Skeletal muscle satellite cell (primary cell): ENCODE measurements at regions not wholly inside any gene's neighbourhood (a gene's known extent, or its start where the extent isn't known, plus 50 kb on each side); places are given as distances from the start of the nearest gene placed in this dataset.

Experiments used
- H3K27me3 ChIP-seq: 2 replicates; pipeline ENCODE4 v1.7.0; 2013; ENCODE audit warnings: low read length; ENCODE audit not compliant: control insufficient read depth, insufficient read depth
- H3K36me3 ChIP-seq: 2 replicates; pipeline ENCODE4 v1.7.0; 2013; ENCODE audit warnings: mild to moderate bottlenecking, control low read depth, low read length; ENCODE audit not compliant: insufficient read depth
- H3K4me1 ChIP-seq: 2 replicates; pipeline ENCODE4 v1.7.0; 2013; ENCODE audit warnings: low read length; ENCODE audit not compliant: control insufficient read depth, insufficient read depth
- H3K4me2 ChIP-seq: 2 replicates; pipeline ENCODE4 v1.7.0; 2013; ENCODE audit warnings: mild to moderate bottlenecking, low read length
- H3K4me3 ChIP-seq: 2 replicates; pipeline ENCODE4 v1.7.0; 2013; ENCODE audit warnings: low read length
- H3K9ac ChIP-seq: 2 replicates; pipeline ENCODE4 v1.7.0; 2013; ENCODE audit warnings: mild to moderate bottlenecking, low read depth, low read length, moderate library complexity
- H3K9me3 ChIP-seq: replicated peaks from 2 replicates; pipeline ENCODE4 v1.7.0; 2013; ENCODE audit warnings: mild to moderate bottlenecking, control low read depth, low read length

DNA sequence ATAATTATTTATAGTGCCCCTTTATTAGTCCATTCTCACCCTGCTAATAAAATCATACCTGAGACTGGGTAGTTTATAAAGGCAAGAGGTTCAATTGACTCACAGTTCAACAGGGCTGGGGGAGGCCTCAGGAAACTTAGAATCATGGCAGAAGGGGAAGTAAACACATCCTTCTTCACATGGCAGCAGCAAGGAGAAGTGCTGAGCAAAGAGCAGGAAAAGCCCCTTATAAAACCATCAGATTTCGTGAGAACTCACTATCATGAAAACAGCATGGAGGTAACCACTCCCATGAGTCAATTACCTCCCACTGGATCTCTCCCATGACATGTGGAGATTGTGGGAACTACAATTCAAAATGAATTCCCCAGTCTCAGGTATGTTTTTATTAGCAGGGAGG, 89.9 kb upstream of the STARD13 start:
- H3K4me1 ChIP-seq, result no peaks in the 10 kb centered on the region
- H3K27me3 ChIP-seq, result no peaks in the 10 kb centered on the region
- H3K4me2 ChIP-seq, result no peak overlapping the region
- no peak overlapping the region for H3K4me3 ChIP-seq
- no peak overlapping the region for H3K9ac ChIP-seq
- no peaks in the 10 kb centered on the region for H3K36me3 ChIP-seq
- H3K9me3 ChIP-seq, result no peaks in the 10 kb centered on the region

- Histone ChIP-seq H3K4me1 (no peaks in the 10 kb centered on the region), H3K9ac (no peak overlapping the region), H3K4me3 (no peak overlapping the region), H3K9me3 (no peaks in the 10 kb centered on the region), H3K4me2 (no peak overlapping the region), H3K36me3 (no peaks in the 10 kb centered on the region), H3K27me3 (no peaks in the 10 kb centered on the region)
Measured at GRCh38 chr13:33376212-33376611, 90.7 kb upstream of the STARD13 start.

DNA sequence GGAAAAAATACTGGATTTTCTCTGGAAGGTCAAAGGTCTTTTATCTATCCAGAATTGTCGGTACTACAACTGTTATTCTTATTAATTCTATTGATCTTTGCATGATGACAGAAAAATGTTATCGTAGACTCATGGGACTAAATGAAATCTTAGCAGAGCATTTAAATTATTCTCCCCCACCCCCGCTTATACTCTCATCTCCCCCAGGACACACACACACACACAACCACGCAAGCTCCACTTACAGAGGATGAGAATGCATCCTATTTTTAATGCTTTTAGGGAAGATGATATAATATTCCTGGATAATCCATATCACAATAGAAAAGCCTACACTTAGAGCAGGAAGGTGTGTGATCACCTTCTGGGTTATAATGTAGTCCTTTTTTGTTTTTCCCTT, 91.9 kb upstream of the STARD13 start:
- no peaks in the 10 kb centered on the region for H3K27me3 ChIP-seq
- no peaks in the 10 kb centered on the region for H3K9me3 ChIP-seq
- H3K4me1 ChIP-seq, result no peaks in the 10 kb centered on the region
- H3K4me2 ChIP-seq, result no peak overlapping the region
- H3K9ac ChIP-seq, result no peak overlapping the region
- no peaks in the 10 kb centered on the region for H3K36me3 ChIP-seq
- no peak overlapping the region for H3K4me3 ChIP-seq

DNA sequence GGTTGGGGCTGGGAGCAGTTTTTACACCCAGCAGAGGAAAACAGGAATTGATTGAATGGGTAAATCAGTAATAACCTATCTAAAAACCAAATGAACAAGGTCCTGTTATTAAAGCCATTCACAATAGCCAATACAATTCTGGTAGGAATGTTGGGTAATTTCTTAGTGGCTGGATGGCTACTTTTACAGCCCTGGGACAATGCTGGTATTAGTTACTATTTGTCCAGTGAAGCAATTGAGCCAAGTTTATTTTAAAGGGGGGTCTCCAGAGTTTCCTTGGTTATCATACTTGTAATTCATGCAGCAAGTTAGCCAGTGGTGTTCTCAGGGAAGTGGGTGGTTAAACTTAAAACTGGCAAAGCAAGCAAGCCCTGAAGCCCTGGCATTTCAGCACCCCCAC, 92.3 kb upstream of the STARD13 start:
- H3K4me1 ChIP-seq, result no peaks in the 10 kb centered on the region
- no peak overlapping the region for H3K4me3 ChIP-seq
- H3K9ac ChIP-seq, result no peak overlapping the region
- H3K36me3 ChIP-seq, result no peaks in the 10 kb centered on the region
- no peaks in the 10 kb centered on the region for H3K27me3 ChIP-seq
- H3K4me2 ChIP-seq, result no peak overlapping the region
- H3K9me3 ChIP-seq, result no peaks in the 10 kb centered on the region

DNA sequence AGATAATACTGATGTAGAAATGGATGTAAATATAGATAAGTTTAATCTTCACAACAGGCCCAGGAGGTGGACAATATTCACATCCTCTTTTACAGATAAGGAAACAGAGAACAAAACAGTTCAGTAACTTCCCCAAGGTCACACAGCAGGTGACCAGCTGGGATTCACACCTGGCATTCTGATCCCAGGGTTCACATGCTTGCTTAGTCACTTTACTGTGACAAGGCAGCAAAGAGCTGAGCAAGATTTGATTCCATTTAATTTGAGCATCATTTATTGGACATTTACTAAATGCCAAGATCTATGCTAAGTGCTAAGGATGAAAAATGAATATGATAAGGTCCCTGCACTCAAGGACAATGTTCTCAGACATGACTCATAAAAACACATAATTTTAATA, 94.1 kb upstream of the STARD13 start:
- no peaks in the 10 kb centered on the region for H3K36me3 ChIP-seq
- H3K27me3 ChIP-seq, result no peaks in the 10 kb centered on the region
- no peaks in the 10 kb centered on the region for H3K9me3 ChIP-seq
- no peak overlapping the region for H3K4me2 ChIP-seq
- H3K4me1 ChIP-seq, result no peaks in the 10 kb centered on the region
- H3K9ac ChIP-seq, result no peak overlapping the region
- H3K4me3 ChIP-seq, result no peak overlapping the region

- Histone ChIP-seq H3K27me3 (no peaks in the 10 kb centered on the region), H3K36me3 (no peaks in the 10 kb centered on the region), H3K4me3 (no peak overlapping the region), H3K9ac (no peak overlapping the region), H3K4me1 (no peaks in the 10 kb centered on the region), H3K9me3 (no peaks in the 10 kb centered on the region), H3K4me2 (no peak overlapping the region)
Measured at GRCh38 chr13:33380487-33381079, 95.0 kb upstream of the STARD13 start.

DNA sequence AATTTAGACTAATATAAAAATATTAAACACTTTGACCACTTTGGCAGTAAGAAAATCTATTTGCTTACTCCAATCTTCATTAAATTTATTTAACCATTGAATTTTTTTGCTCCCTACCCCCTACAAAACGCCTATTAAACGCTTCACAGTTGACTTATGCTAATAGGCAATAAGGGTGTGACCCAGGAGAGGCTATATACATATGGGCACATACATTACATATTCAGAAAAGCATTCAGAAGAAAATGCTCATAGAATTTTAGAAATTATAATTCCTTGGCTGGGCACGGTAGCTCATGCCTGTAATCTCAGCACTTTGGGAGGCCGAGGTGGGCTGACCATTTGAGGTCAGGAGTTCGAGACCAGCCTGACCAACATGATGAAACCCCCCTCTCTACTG, 95.6 kb upstream of the STARD13 start:
- H3K27me3 ChIP-seq, result no peaks in the 10 kb centered on the region
- H3K36me3 ChIP-seq, result no peaks in the 10 kb centered on the region
- no peaks in the 10 kb centered on the region for H3K9me3 ChIP-seq
- H3K4me2 ChIP-seq, result no peak overlapping the region
- H3K9ac ChIP-seq, result no peak overlapping the region
- H3K4me1 ChIP-seq, result no peaks in the 10 kb centered on the region
- no peak overlapping the region for H3K4me3 ChIP-seq

DNA sequence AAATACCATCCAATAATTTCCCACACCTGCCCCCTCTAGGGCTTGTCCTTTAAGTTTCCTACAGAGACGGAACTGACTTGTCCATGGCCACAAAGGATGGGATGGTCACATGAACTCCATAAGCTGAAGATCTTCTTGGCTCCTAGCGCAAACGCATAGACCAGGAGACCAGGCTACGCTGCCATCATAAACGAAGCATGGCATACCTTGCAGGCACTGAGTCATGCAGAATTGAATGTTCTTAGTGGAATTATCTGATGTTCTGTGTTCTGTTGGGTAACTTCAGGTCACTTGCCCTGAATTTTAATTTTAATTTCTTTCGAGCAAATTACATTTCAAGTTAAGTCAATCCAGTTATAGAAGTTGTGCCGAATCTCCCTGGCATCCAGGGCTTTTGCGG, 96.4 kb upstream of the STARD13 start:
- H3K36me3 ChIP-seq, result no peaks in the 10 kb centered on the region
- H3K4me3 ChIP-seq, result no peak overlapping the region
- no peak overlapping the region for H3K9ac ChIP-seq
- no peak overlapping the region for H3K4me2 ChIP-seq
- no peaks in the 10 kb centered on the region for H3K9me3 ChIP-seq
- no peaks in the 10 kb centered on the region for H3K4me1 ChIP-seq
- H3K27me3 ChIP-seq, result no peaks in the 10 kb centered on the region

DNA sequence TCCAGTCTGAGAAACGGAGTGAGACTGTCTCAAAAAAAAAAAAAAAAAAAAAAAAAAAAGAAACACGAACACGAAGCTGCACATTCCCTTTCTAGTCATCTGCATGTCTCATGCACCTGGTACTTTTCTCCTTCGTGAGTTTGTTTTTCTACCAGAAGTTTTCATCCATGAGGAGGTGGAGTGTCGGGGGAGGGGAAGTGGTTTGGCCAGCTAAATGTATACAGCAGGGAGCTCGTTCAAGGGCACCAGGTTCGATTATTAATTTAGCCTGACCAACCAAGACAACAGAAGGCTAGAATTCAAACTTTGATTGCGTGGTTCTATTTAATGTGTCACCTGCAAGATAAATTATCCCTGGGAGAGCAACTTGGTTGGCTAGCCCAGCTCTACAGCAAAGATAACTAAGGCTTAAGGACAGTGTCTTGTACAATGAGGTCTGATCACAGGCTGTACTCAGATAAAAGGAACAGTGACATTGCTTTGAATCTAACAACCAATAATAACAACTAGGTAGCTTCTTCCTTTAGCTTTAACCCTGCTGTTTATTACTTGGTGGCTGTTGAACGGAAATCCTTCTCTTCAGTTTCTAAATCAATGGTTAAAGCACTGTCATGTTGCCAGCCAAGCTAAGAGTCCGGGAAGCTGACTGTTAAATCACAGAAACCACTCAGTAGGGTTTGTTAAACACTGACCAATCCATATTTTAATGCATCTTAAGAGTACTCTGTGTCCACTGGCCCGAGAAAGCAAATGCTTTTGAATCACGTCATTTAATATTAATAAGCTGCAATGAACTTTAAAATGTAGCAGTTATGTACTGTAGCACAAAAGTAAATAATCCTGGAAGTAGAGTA, 98.4 kb upstream of the STARD13 start:
- no peaks in the 10 kb centered on the region for H3K9me3 ChIP-seq
- H3K4me2 ChIP-seq, result no peak overlapping the region
- no peaks in the 10 kb centered on the region for H3K4me1 ChIP-seq
- H3K4me3 ChIP-seq, result no peak overlapping the region
- no peaks in the 10 kb centered on the region for H3K27me3 ChIP-seq
- H3K36me3 ChIP-seq, result no peaks in the 10 kb centered on the region
- no peak overlapping the region for H3K9ac ChIP-seq

DNA sequence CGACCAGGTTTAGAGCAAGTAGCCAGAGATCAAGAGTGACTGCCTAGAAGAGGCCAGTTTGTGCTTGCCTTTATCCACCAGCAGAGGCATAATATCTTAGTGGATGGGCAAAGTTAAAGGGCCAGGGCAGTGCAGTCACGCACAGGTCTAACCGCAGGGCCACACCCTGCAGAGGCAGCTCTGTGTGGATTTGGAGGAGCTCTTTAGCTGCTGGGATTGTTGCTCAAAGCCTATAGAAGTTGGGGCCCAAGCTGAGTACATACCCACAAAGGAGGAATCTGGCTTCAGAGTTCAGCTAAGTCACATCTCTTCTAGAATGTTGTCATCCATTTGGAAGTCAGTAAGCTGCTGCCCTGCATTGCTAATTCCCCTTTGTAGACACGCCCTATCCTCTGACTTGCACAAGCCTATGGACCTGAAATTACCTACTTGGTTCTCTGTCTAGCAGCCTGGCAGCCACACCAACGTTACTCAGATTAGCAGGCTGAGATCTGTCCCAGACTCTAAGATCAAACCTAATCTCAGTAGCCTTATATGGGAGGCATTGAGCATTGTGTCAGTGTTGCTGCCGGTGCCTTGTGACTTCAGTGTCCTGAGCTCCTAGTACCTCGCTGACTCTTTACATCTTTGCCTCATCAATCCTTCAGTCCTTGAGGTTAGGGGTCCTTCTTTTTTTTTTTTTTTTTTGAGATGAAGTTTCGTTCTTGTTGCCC, 102.9 kb upstream of the STARD13 start:
- Histone ChIP-seq H3K36me3 (no peaks in the 10 kb centered on the region), H3K4me3 (no peak overlapping the region), H3K27me3 (no peaks in the 10 kb centered on the region), H3K4me1 (no peaks in the 10 kb centered on the region), H3K9ac (no peak overlapping the region), H3K4me2 (no peak overlapping the region), H3K9me3 (no peaks in the 10 kb centered on the region)

DNA sequence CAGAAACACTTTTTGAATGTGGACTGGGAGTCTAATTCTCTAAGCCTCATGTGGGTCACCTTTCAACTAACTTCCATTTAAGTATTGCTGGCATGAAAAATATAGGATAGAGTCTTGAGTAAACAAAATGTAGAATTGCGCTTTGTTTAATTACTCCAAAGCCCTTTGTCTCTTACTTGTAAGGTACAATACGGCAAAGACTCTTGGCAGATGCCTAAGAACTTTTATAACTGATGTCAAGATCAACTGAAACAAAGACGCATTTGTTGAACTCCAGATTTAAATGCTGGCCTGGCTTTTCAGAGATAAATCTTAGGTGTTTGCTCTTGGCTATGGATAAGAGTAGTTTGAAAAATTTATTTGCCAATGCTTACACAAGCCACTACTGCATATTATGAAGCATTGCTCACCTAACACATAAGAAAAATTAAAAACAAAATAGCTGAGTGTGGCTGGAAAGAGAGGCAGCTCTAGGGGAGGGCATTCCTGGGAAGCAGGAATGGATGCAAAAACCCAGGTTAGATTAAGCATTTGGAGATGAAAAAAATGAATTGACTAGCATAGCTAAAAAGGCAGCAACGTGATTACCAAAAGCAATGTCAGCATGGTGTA, 107.3 kb upstream of the STARD13 start:
- no peak overlapping the region for H3K9ac ChIP-seq

More for the DNA sequence above, 107.3 kb upstream of the STARD13 start:
- H3K4me1 ChIP-seq, result no peaks in the 10 kb centered on the region
- no peaks in the 10 kb centered on the region for H3K27me3 ChIP-seq
- H3K9me3 ChIP-seq, result no peaks in the 10 kb centered on the region
- H3K36me3 ChIP-seq, result no peaks in the 10 kb centered on the region
- H3K4me2 ChIP-seq, result no peak overlapping the region
- H3K4me3 ChIP-seq, result no peak overlapping the region
